Hepatocyte (in vitro differentiated cells): ENCODE measurements at regions not wholly inside any gene's neighbourhood (a gene's known extent, or its start where the extent isn't known, plus 50 kb on each side); places are given as distances from the start of the nearest gene placed in this dataset.

Experiments used
- DNase-seq: peaks from one replicate; pipeline ENCODE4 v3.0.0-alpha.2; 2016; ENCODE audit warnings: low spot score
- H2AFZ ChIP-seq: fragments of 200-600 bp; sonication (generic); 2 replicates; pipeline ENCODE4 v1.6.0; 2016; ENCODE audit warnings: antibody characterized with exemption, mild to moderate bottlenecking
- H3K27ac ChIP-seq: fragments of 200-600 bp; sonication (generic); 2 replicates; pipeline ENCODE4 v1.5.1; 2016; ENCODE audit warnings: mild to moderate bottlenecking
- H3K27me3 ChIP-seq: fragments of 200-600 bp; sonication (generic); 2 replicates; pipeline ENCODE4 v1.6.1; 2016
- H3K36me3 ChIP-seq: fragments of 200-600 bp; sonication (generic); replicated peaks from 2 replicates; pipeline ENCODE4 v1.5.1; 2016; ENCODE audit warnings: low read depth; ENCODE audit not compliant: insufficient read depth
- H3K4me1 ChIP-seq: fragments of 200-600 bp; sonication (generic); 2 replicates; pipeline ENCODE4 v1.5.1; 2016; ENCODE audit warnings: mild to moderate bottlenecking, moderate library complexity; ENCODE audit not compliant: insufficient read depth
- H3K4me2 ChIP-seq: fragments of 200-600 bp; sonication (generic); 2 replicates; pipeline ENCODE4 v1.6.0; 2016
- H3K4me3 ChIP-seq: fragments of 200-600 bp; sonication (generic); 2 replicates; pipeline ENCODE4 v1.5.1; 2016; ENCODE audit warnings: mild to moderate bottlenecking
- H3K79me2 ChIP-seq: fragments of 200-600 bp; sonication (generic); 2 replicates; pipeline ENCODE4 v1.6.0; 2017; ENCODE audit warnings: mild to moderate bottlenecking
- H3K9me2 ChIP-seq: fragments of 200-600 bp; sonication (generic); replicated peaks from 2 replicates; pipeline ENCODE4 v1.6.0; 2017; ENCODE audit warnings: mild to moderate bottlenecking; ENCODE audit not compliant: insufficient read depth
- H3K9me3 ChIP-seq: fragments of 200-600 bp; sonication (generic); 2 replicates; pipeline ENCODE4 v1.5.1; 2016; ENCODE audit warnings: low read depth, mild to moderate bottlenecking
- H4K20me1 ChIP-seq: fragments of 200-600 bp; sonication (generic); 2 replicates; pipeline ENCODE4 v1.6.0; 2016; ENCODE audit warnings: mild to moderate bottlenecking; ENCODE audit not compliant: insufficient read depth, poor library complexity, severe bottlenecking
- CTCF ChIP-seq: fragments of 200-600 bp; sonication (generic); IDR thresholded peaks from 2 replicates; pipeline ENCODE4 v1.5.1; 2016; ENCODE audit warnings: antibody characterized with exemption, mild to moderate bottlenecking; ENCODE audit not compliant: poor library complexity
- EZH2 ChIP-seq: fragments of 200-600 bp; sonication (generic); IDR thresholded peaks from 2 replicates; pipeline ENCODE4 v1.6.1; 2016; ENCODE audit warnings: antibody characterized with exemption, mild to moderate bottlenecking, borderline replicate concordance
- EZH2phosphoT487 ChIP-seq: fragments of 200-600 bp; sonication (generic); IDR thresholded peaks from one replicate; pipeline ENCODE4 v1.6.1; 2018; ENCODE audit warnings: antibody characterized with exemption, mild to moderate bottlenecking, low read depth, moderate library complexity; ENCODE audit not compliant: unreplicated experiment, severe bottlenecking
- WGBS: methylation state at CpG from one replicate; pipeline ENCODE4 v1.1.6; 2016; ENCODE audit warnings: low lambda C conversion rate; ENCODE audit errors: missing lambda C conversion rate; 5-methylcytosine and 5-hydroxymethylcytosine counted together

GRCh38 chrX:856566-857290, 226.1 kb downstream of the SHOX start:
- no peak for DNase-seq
- Histone ChIP-seq H3K4me2 (no peak overlapping the region), H3K36me3 (no peaks in the 10 kb centered on the region), H3K27ac (no peak overlapping the region), H3K79me2 (no peaks in the 10 kb centered on the region), H3K4me3 (no peak overlapping the region), H3K27me3 (no peaks in the 10 kb centered on the region), H3K9me3 (no peaks in the 10 kb centered on the region), H2AFZ (no peak overlapping the region), H3K4me1 (no peaks in the 10 kb centered on the region), H4K20me1 (no peaks in the 10 kb centered on the region), H3K9me2 (no peaks in the 10 kb centered on the region)
- WGBS = 66% methylated on average over 14 of the region's 14 CpGs
- TF ChIP-seq EZH2phosphoT487 (no peak), EZH2 (no peak), CTCF (no peak)

- Histone ChIP-seq H3K4me3 (no peak overlapping the region), H4K20me1 (no peaks in the 10 kb centered on the region), H3K4me1 (no peaks in the 10 kb centered on the region), H3K36me3 (no peaks in the 10 kb centered on the region), H3K27me3 (no peaks in the 10 kb centered on the region), H3K79me2 (no peaks in the 10 kb centered on the region), H2AFZ (no peak overlapping the region), H3K9me3 (no peaks in the 10 kb centered on the region), H3K4me2 (no peak overlapping the region), H3K27ac (no peak overlapping the region), H3K9me2 (no peaks in the 10 kb centered on the region)
- DNase-seq = no peak
- no peak for TF ChIP-seq EZH2
- TF ChIP-seq EZH2phosphoT487 = no peak
- TF ChIP-seq CTCF = no peak
- WGBS = 78% methylated on average over 7 of the region's 7 CpGs
Observed at GRCh38 chrX:853304-853703, 222.7 kb downstream of the SHOX start.

- Histone ChIP-seq H3K4me1 (no peaks in the 10 kb centered on the region), H3K27me3 (no peaks in the 10 kb centered on the region), H3K36me3 (no peaks in the 10 kb centered on the region), H3K4me3 (no peak overlapping the region), H3K4me2 (peak overlapping the region; percentile 46), H3K79me2 (no peaks in the 10 kb centered on the region), H3K9me3 (no peaks in the 10 kb centered on the region), H3K27ac (no peak overlapping the region), H3K9me2 (no peaks in the 10 kb centered on the region), H4K20me1 (no peaks in the 10 kb centered on the region), H2AFZ (no peak overlapping the region)
- TF ChIP-seq EZH2 (no peak), CTCF (no peak), EZH2phosphoT487 (no peak)
- no peak for DNase-seq
- WGBS = 10% methylated on average over 11 of the region's 11 CpGs
Observed at GRCh38 chrX:850471-850916, 219.9 kb downstream of the SHOX start.

- Histone ChIP-seq H3K4me2 (no peak overlapping the region), H3K9me2 (no peaks in the 10 kb centered on the region), H3K4me3 (no peak overlapping the region), H3K36me3 (no peaks in the 10 kb centered on the region), H2AFZ (no peak overlapping the region), H3K79me2 (no peaks in the 10 kb centered on the region), H3K9me3 (no peaks in the 10 kb centered on the region), H4K20me1 (no peaks in the 10 kb centered on the region), H3K27ac (no peak overlapping the region), H3K27me3 (no peaks in the 10 kb centered on the region), H3K4me1 (no peaks in the 10 kb centered on the region)
- TF ChIP-seq EZH2 = no peak
- TF ChIP-seq CTCF = no peak
- TF ChIP-seq EZH2phosphoT487 = no peak
- 58% methylated on average over 6 of the region's 6 CpGs for WGBS
- no peak for DNase-seq
Observed at GRCh38 chrX:848386-848785, 217.8 kb downstream of the SHOX start.
